ENCODE measurements at regions not wholly inside any gene's neighbourhood (a gene's known extent, or its start where the extent isn't known, plus 50 kb on each side); places are given as distances from the start of the nearest gene placed in this dataset.
"Not testable (repeated sequence)": the region's sequence is repeated elsewhere in the genome, so short reads cannot be mapped to it uniquely, and the experiment has no call there.

GRCh38 chr19:23474172-23474571 is 78.9 kb upstream of the ZNF91 start:
- intact Hi-C loops (cut with DNase I): no loop called here
- no peaks in the 10 kb centered on the region for H3K4me1 ChIP-seq (ENCODE audit: control insufficient read depth, insufficient read depth, low read length)
- no peaks in the 10 kb centered on the region for H3K27me3 ChIP-seq (ENCODE audit: control insufficient read depth, insufficient read depth)
- H3K9me3 ChIP-seq (ENCODE audit: control insufficient read depth, low read length): no peaks in the 10 kb centered on the region
- DNase-seq: no peak
- no peak overlapping the region for H3K4me3 ChIP-seq (ENCODE audit: low read length)
- ATAC-seq: no peak
- H3K27ac ChIP-seq (ENCODE audit: low read length): no peak overlapping the region

GRCh38 chr19:23470873-23471545 is 75.7 kb upstream of the ZNF91 start:
- DNase-seq (peak in 2 of 3 donors; percentile 31 to 48), ATAC-seq (peak in 1 of 2 donors; percentile 41)
- intact Hi-C loops (cut with DNase I): no loop called here
- H3K4me3 ChIP-seq (ENCODE audit: low read length): peak overlapping the region; percentile 0
- H3K9me3 ChIP-seq (ENCODE audit: control insufficient read depth, low read length): no peaks in the 10 kb centered on the region
- H3K27ac ChIP-seq (ENCODE audit: low read length): no peak overlapping the region
- no peaks in the 10 kb centered on the region for H3K27me3 ChIP-seq (ENCODE audit: control insufficient read depth, insufficient read depth)
- WGBS: 10% methylated on average over 48 of the region's 48 CpGs
- no peaks in the 10 kb centered on the region for H3K4me1 ChIP-seq (ENCODE audit: control insufficient read depth, insufficient read depth, low read length)

GRCh38 chr19:23464349-23464748 is 69.1 kb upstream of the ZNF91 start:
- H3K27ac ChIP-seq (ENCODE audit: low read length); ATAC-seq; DNase-seq; H3K9me3 ChIP-seq (ENCODE audit: control insufficient read depth, low read length); H3K4me3 ChIP-seq (ENCODE audit: low read length); H3K4me1 ChIP-seq (ENCODE audit: control insufficient read depth, insufficient read depth, low read length); H3K27me3 ChIP-seq (ENCODE audit: control insufficient read depth, insufficient read depth); intact Hi-C loops (cut with DNase I): not testable (repeated sequence)
- WGBS: 90% methylated on average over 2 of the region's 2 CpGs

GRCh38 chr19:23461120-23461519 is 65.8 kb upstream of the ZNF91 start:
- Histone ChIP-seq H3K27ac (ENCODE audit: low read length) (no peak overlapping the region), H3K27me3 (ENCODE audit: control insufficient read depth, insufficient read depth) (no peaks in the 10 kb centered on the region), H3K9me3 (ENCODE audit: control insufficient read depth, low read length) (no peaks in the 10 kb centered on the region), H3K4me1 (ENCODE audit: control insufficient read depth, insufficient read depth, low read length) (no peaks in the 10 kb centered on the region), H3K4me3 (ENCODE audit: low read length) (no peak overlapping the region)
- intact Hi-C loops (cut with DNase I): no loop called here
- DNase-seq: no peak
- 39% methylated on average over 2 of the region's 2 CpGs for WGBS
- ATAC-seq: no peak

GRCh38 chr19:23460656-23461055 is 65.4 kb upstream of the ZNF91 start:
- WGBS: 72% methylated on average over 3 of the region's 3 CpGs
- Histone ChIP-seq H3K4me1 (ENCODE audit: control insufficient read depth, insufficient read depth, low read length) (no peaks in the 10 kb centered on the region), H3K27ac (ENCODE audit: low read length) (no peak overlapping the region), H3K9me3 (ENCODE audit: control insufficient read depth, low read length) (no peaks in the 10 kb centered on the region), H3K4me3 (ENCODE audit: low read length) (no peak overlapping the region), H3K27me3 (ENCODE audit: control insufficient read depth, insufficient read depth) (no peaks in the 10 kb centered on the region)
- ATAC-seq (no peak), DNase-seq (no peak)
- intact Hi-C loops (cut with DNase I): no loop called here

Measured in right cardiac atrium (tissue), 5 donors.